GM18870 (cell line): ENCODE measurements at regions not wholly inside any gene's neighbourhood (a gene's known extent, or its start where the extent isn't known, plus 50 kb on each side); places are given as distances from the start of the nearest gene placed in this dataset.

Source experiments
- ATAC-seq: cut with Tn5 transposase; IDR thresholded peaks from one replicate; pipeline ENCODE4 v1.9.1; 2021; ENCODE audit warnings: moderate library complexity; ENCODE audit not compliant: unreplicated experiment

GRCh38 chr17:79428988-79429387 is 181.9 kb downstream of the RBFOX3 start:
- ATAC-seq = no peak

DNA sequence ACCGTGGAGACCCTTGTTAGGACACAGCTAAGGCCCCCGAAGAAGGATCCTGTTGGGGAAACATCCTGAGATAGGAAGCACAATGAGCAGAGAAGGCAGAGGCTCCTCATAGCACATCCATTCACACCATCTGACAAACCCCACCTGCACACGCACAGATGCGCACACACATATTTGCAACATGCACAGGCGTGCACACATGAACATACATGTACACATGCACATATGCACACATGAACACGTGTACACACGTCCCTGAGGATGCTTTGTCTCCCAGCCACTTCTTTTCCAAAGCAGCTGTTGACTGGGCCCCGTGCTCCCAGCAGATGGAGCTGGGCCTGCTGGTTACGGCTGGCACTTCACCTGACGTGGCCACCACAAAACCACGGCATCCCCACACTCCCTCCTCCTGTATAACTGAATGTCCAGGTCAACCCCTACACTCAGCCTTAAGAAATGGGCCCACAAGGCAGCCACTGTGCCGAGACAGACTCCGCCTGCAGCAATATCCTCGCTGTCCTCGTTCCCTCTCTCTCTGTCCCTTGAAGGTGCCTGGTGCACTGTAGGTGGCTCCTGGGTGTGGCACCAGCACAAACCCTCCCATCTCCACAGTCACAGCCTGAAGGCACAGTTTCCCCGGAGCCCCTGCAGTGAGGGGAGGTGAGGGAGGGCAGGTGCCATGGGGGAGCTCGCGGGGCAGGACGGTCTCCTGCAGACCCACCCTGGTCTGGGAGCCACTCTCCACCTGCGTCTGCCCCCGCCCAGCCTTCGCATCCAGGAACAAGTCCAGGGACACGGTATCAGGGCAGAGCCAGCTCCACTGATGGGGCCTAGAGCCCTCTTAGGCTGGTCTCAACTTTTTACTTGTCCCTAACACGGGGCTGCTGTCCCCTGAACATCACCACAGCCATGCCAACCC is 183.0 kb downstream of the RBFOX3 start:
- ATAC-seq = no peak

DNA sequence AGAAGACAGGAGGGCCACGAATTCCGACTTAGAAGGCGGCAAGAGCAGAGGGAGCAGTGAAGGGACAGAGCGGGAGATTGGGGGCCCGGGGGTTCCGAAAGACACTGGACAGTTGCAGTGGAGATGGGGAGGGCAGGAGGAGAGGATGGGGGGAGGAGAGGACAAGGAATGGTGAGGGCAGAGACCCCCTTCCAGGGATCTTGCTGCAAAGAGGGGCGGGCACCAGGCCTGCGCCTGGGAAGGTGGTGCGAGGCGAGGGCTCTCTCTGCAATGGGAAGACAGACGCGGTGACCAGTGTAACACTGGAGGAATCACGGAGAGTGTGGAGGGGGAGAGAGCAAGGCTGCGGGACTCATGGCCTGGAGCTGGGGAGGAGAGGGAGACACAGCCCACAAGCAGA is 185.2 kb downstream of the RBFOX3 start:
- no peak for ATAC-seq

- ATAC-seq = no peak
Observed at GRCh38 chr17:79424471-79425185, 186.2 kb downstream of the RBFOX3 start.

DNA sequence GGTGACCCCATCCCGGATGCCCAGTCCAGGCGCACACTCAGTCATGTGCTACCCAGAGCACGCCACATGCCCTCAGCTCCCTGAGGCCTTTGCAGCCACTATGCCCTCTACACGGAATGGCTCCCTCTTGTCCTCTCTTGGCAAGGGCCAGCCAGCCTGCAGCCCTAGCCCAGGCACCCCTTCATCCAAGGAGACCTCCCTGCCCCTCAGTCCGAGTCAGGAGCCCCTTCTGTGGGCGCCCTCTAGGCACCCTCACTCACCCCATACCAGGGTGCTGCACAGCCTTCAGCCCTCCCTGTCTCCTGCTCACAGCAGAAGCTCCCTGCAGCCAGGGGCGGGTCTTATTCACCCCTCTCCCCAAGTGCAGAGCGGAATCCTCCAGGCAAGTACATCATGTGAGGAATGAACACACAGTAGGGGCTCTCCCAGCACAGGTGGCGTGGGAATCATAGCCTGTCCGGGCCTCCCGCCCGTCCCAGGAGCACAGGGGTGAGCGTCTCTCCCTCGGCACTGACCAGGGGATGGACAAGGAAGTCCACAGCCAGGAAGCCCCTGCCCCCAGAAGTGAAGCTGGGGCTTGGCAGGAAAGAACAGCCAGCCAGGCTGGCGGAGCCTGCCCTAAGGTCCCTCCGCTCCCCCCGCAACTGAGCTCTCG is 186.9 kb downstream of the RBFOX3 start:
- no peak for ATAC-seq

GRCh38 chr17:79422236-79422635 is 188.6 kb downstream of the RBFOX3 start:
- ATAC-seq = no peak

GRCh38 chr17:79420318-79421243 is 190.3 kb downstream of the RBFOX3 start:
- ATAC-seq = no peak

GRCh38 chr17:79417476-79417988 is 193.3 kb downstream of the RBFOX3 start:
- no peak for ATAC-seq

- ATAC-seq = no peak
Observed at GRCh38 chr17:79415909-79416308, 194.9 kb downstream of the RBFOX3 start.

DNA sequence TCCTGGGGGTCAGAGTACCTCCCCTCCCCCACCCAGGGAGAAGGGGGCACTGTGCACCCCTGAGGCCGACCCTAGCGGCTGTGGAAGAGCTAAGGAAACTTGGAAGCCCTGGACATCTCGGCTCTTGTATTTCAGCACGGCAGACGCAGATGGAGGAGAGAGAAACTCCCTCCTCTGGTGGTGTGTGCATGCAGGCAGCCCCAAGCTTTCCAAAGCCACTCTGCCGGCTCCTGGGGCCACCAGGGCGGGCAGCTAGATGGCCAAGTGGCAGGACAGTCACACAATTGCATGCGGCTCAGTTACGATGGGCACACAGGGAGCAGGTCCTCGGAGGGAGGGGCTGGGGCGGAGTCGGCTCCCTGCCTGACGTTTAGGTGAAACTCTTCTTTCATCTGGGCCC is 195.5 kb downstream of the RBFOX3 start:
- no peak for ATAC-seq

DNA sequence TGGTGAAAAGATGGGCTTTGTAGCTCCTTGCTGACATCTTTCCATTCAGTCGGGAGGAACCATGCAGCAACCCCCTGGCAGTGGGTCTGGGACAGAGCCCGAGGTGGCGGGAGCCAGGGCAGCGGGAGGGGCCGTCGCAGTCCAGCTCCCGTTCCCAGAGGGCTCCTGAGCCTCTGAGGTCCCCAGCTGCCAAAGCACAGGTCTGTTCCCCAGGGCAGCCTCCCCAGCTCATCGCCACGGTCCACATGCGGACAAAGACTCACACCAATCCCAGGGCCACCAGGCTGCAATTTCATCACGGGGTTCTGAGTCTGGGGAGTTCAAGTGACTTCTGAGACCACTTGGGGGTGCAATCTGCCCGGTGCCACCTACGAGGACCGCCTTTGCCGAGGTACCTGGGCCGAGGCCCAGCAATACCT is 196.0 kb downstream of the RBFOX3 start:
- no peak for ATAC-seq

DNA sequence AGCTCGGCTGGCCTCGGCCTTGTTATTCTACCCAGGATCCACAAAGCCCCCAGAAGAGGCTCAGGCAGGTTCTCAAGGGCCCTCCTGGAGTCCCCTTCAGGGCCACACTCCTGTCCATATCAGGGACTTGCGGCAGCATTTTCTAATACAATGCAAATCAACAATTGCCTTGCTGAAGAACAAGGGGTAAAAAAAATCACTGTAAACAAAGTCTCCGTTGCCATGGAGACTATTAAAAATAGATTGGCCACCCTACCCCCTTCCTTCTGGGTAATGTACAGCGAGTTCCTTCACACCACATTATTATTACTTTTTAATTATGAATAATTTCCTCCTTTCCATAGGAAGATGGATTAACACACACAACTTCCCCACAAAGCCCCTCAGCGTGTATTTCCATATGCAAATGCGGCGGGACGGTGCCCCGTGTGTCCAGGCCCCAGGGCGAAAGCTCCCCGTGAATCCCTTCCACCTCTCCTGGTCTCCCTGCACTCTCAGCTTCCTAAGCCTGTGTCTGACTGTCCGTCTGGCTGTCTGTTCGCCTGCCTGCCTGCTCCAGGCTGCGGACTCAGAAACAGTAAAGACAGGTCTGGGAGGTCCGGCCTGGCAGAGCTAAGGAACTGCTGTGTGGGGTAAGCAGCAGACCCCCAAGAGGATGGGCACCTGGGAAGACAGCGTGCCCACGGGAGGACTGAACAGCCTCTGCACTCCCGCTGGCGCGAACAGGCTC is 196.6 kb downstream of the RBFOX3 start:
- no peak for ATAC-seq

DNA sequence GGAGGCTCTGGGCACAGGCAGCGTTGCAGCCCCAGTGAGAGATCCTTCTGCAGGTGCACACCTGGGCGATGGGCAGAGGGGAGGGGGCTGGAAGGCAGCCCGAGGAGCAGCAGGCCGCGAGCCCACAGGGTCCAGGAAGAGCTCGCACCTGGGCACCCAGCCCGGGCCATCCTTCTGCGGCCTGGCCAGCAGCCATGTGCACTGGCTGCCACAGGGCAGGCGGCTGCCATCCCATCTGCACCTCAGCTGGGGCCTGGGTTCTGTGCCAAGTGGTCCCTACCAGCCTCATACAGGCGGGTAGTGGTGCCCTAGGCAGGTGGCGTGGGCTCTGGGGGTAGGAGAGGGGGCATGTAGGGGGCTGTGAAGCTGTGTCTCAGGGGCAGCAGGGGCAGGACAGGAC is 197.2 kb downstream of the RBFOX3 start:
- ATAC-seq = no peak

DNA sequence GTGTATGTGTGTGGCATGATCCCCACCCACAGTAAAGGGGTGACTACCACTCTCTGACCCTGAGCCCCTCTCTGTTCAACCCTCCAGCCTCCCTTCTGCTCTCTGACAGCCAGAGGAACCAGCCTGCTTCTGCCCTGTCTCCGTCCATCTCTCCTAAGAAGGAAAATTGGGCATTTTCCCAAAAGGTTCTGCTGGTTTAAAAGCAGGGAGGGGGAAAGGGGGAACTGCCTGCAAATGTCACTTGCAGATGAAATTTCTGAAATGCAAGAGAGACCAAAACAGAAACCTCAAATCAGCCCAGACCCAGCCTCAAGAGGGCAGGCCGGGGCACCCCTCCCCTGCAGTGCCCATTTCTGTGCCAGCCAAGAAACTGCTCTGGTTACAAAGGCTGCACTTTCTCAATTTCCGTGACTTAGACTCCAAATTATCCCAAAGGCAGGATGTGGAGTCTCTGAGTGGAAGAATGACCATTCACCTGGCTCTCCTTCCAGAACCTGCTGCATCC is 197.9 kb downstream of the RBFOX3 start:
- ATAC-seq = no peak

DNA sequence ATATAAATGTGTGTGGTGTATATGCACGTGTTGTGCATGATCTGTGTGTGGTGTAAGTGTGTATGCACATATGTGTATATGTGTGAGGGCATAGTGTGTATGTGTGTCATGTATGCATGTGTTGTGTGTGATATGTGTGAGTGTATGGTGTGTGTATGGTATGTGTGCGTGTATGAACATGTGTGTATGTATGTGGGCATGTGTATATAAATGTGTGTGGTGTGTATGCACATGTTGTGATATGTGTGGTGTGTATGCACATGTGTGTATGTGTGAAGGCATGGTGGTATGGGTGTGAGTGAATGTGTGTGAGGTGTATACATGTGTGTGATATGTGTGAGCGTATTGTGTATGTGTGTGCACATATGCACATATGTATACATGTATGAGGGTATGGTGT is 198.7 kb downstream of the RBFOX3 start:
- ATAC-seq = no peak

DNA sequence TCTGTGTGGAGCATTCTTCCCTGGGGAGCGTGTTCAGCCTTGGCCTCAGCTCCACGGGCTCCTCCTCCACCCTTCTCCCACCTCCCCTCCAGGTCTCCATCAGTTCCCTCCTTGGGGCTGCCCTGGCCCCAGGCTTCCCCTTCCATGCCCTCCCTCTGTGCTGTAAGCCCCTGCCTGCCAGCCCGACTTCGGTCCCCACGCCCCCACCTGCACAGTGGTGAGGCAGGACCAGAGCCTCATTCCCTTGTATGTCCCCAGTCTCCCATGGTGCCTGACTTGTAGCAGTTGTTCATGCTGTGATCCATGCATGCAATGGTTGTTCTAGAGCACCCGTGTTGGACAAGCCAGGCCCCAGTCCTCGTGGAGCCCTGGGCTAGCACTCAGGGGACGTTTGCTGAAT is 199.4 kb downstream of the RBFOX3 start:
- ATAC-seq = no peak

GRCh38 chr17:79410681-79411080 is 200.2 kb downstream of the RBFOX3 start:
- no peak for ATAC-seq

GRCh38 chr17:79408251-79408650 is 202.6 kb downstream of the RBFOX3 start:
- ATAC-seq = no peak

DNA sequence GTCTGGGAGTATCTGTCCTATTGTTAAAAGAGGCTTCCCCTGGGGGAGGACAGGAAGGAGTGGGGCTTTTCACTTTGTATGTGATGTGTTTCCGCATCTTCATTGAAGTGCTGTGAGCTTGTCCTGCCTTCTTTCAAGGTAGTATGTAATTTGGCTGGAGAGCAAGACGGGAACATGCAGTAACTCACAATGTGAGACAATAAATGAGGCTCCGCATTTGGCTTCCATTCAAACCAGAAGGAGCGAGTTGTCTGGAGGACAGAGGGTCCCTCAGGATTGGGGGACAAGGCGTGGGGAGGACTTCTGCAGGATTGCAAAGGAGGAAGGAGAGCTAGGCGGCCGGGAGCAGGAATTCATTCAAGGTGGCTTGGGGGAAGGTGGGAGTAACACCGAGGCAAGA is 203.5 kb downstream of the RBFOX3 start:
- no peak for ATAC-seq

GRCh38 chr17:79406316-79406715 is 204.5 kb downstream of the RBFOX3 start:
- no peak for ATAC-seq
